Endothelial cell of umbilical vein (primary cell): ENCODE measurements at regions not wholly inside any gene's neighbourhood (a gene's known extent, or its start where the extent isn't known, plus 50 kb on each side); places are given as distances from the start of the nearest gene placed in this dataset.

Source experiments
- BruUV-seq: library from RNA; stranded (reverse); fragments of 400-500 nt; replicated peaks from 2 replicates; lab custom pipeline; 2021; lab: Mats Ljungman, UMichigan
- CTCF ChIA-PET: fragments of 300-600, 350-600 bp; sonication (Branson Sonifier 250); formaldehyde crosslinking; loops from one replicate; lab custom pipeline; 2021; ENCODE audit warnings: antibody characterized with exemption, inconsistent platforms; lab: Charles Lee
- POLR2A ChIA-PET: fragments of 300-600, 350-600 bp; sonication (Branson Sonifier 250); formaldehyde crosslinking; loops from one replicate; lab custom pipeline; 2021; ENCODE audit warnings: antibody characterized with exemption, inconsistent platforms; lab: Charles Lee
- DNase-seq: peaks from one replicate; pipeline ENCODE4 v3.0.0-alpha.2; 2011; ENCODE audit warnings: low read depth, low spot score
- FAIRE-seq: peaks from 2 replicates; lab custom pipeline; 2011; peaks lifted over from hg19 to GRCh38; lab: Jason Lieb, UNC
- H2AFZ ChIP-seq: 2 replicates; pipeline ENCODE4 v1.6.0; 2012; ENCODE audit warnings: low read depth, low read length, control low read depth, inconsistent platforms
- H3K27ac ChIP-seq: 2 replicates; pipeline ENCODE4 v1.5.1; 2011; ENCODE audit warnings: low read depth, mild to moderate bottlenecking, control low read depth, low read length, moderate library complexity; ENCODE audit not compliant: insufficient read depth
- H3K27me3 ChIP-seq, 2 experiments: 2 replicates each; pipeline versions ENCODE4 v1.6.0 to v1.6.1; 2011; ENCODE audit warnings: low read length in 2 of 2, mixed read lengths in 1 of 2; ENCODE audit not compliant: control insufficient read depth in 2 of 2, insufficient read depth in 2 of 2
- H3K36me3 ChIP-seq, 2 experiments: 2 replicates in 1 of 2; 3 replicates in 1 of 2; pipeline ENCODE4 v1.5.1; 2011; ENCODE audit warnings: low read length in 2 of 2, mild to moderate bottlenecking in 1 of 2, moderate library complexity in 1 of 2; ENCODE audit not compliant: control insufficient read depth in 2 of 2, insufficient read depth in 2 of 2; ENCODE audit errors: extremely low read depth in 1 of 2
- H3K4me1 ChIP-seq: 3 replicates; pipeline ENCODE4 v1.5.1; 2011; ENCODE audit warnings: mild to moderate bottlenecking, low read length; ENCODE audit not compliant: control insufficient read depth, insufficient read depth; ENCODE audit errors: extremely low read depth
- H3K4me2 ChIP-seq: 2 replicates; pipeline ENCODE4 v1.6.1; 2011; ENCODE audit warnings: low read length, control low read depth, mixed read lengths; ENCODE audit not compliant: insufficient read depth
- H3K4me3 ChIP-seq, 3 experiments: fragments of 200-600 bp in 1 of 3; sonication (generic), shearing (Covaris generic) in 1 of 3; replicated peaks in 1 of 3; 2 replicates each; pipeline ENCODE4 v1.5.1; 2011 to 2016; ENCODE audit warnings: control low read depth in 3 of 3, low read length in 3 of 3, mild to moderate bottlenecking in 2 of 3, inconsistent platforms in 1 of 3, low read depth in 1 of 3, moderate library complexity in 1 of 3; ENCODE audit not compliant: insufficient read depth in 1 of 3
- H3K79me2 ChIP-seq: 2 replicates; pipeline ENCODE4 v1.6.0; 2012; ENCODE audit warnings: low read length, inconsistent platforms; ENCODE audit not compliant: control insufficient read depth, insufficient read depth
- H3K9ac ChIP-seq: replicated peaks from 2 replicates; pipeline ENCODE3; 2011; ENCODE audit warnings: low read length, control low read depth; ENCODE audit not compliant: insufficient read depth; ENCODE audit errors: extremely low read depth
- H3K9me1 ChIP-seq: replicated peaks from 3 replicates; pipeline ENCODE4 v1.6.0; 2011; ENCODE audit warnings: mild to moderate bottlenecking, low read length; ENCODE audit not compliant: control insufficient read depth, insufficient read depth; ENCODE audit errors: extremely low read depth
- H3K9me3 ChIP-seq: replicated peaks from 2 replicates; pipeline ENCODE4 v1.5.1; 2012; ENCODE audit warnings: low read length, inconsistent platforms; ENCODE audit not compliant: control insufficient read depth, insufficient read depth
- H4K20me1 ChIP-seq: replicated peaks from 2 replicates; pipeline ENCODE3; 2011; ENCODE audit warnings: mild to moderate bottlenecking, low read length; ENCODE audit not compliant: control insufficient read depth, insufficient read depth; ENCODE audit errors: extremely low read depth
- CTCF ChIP-seq, 2 donors: IDR thresholded peaks; 1 replicate in 1 of 2; 2 replicates in 1 of 2; pipeline ENCODE4 v1.5.1; 2011; ENCODE audit warnings: low read length in 2 of 2, mild to moderate bottlenecking in 2 of 2, moderate library complexity in 2 of 2, control low read depth in 1 of 2, inconsistent platforms in 1 of 2, low read depth in 1 of 2; ENCODE audit not compliant: insufficient read depth in 1 of 2; ENCODE audit errors: extremely low read depth in 1 of 2
- EZH2 ChIP-seq: IDR thresholded peaks from 2 replicates; pipeline ENCODE4 v1.6.1; 2012; ENCODE audit warnings: borderline replicate concordance, low read depth, mild to moderate bottlenecking, moderate library complexity, low read length, inconsistent platforms; ENCODE audit not compliant: severe bottlenecking
- FOS ChIP-seq: IDR thresholded peaks from 2 replicates; pipeline ENCODE4 v1.6.1; 2011; ENCODE audit warnings: mild to moderate bottlenecking, low read length, moderate library complexity, borderline replicate concordance; ENCODE audit not compliant: insufficient read depth
- GATA2 ChIP-seq: IDR thresholded peaks from 2 replicates; pipeline ENCODE4 v1.7.0; 2011; ENCODE audit warnings: low read depth, mild to moderate bottlenecking, moderate library complexity, mixed read lengths, low read length; ENCODE audit not compliant: insufficient read length, insufficient read depth
- JUN ChIP-seq: IDR thresholded peaks from 2 replicates; pipeline ENCODE4 v1.6.1; 2011; ENCODE audit warnings: borderline replicate concordance, low read depth; ENCODE audit not compliant: insufficient read length, insufficient read depth
- MAX ChIP-seq: IDR thresholded peaks from 2 replicates; pipeline ENCODE4 v1.6.1; 2011; ENCODE audit not compliant: insufficient read depth, insufficient read length
- MYC ChIP-seq: IDR thresholded peaks from one replicate; pipeline ENCODE4 v1.6.1; 2011; ENCODE audit warnings: mild to moderate bottlenecking, low read depth, low read length
- POLR2A ChIP-seq: IDR thresholded peaks from 2 replicates; pipeline ENCODE4 v1.6.1; 2012; ENCODE audit warnings: low read depth, mild to moderate bottlenecking, control low read depth, low read length
- POLR2AphosphoS5 ChIP-seq: IDR thresholded peaks from 2 replicates; pipeline ENCODE4 v1.6.1; 2012; ENCODE audit warnings: low read depth, mild to moderate bottlenecking, control low read depth, low read length, moderate library complexity; ENCODE audit not compliant: insufficient read depth
- dilution Hi-C: fragments of 300-500 bp; cut with MboI; formaldehyde crosslinking; loops from one replicate; pipeline ENCODE4 v1.15.0; 2019; ENCODE audit warnings: low sequenced_read_pairs; ENCODE audit not compliant: extremely low pct_ligation_motif_present
- intact Hi-C: fragments of 100-400 bp; cut with micrococcal nuclease; formaldehyde crosslinking; loops from one replicate; pipeline ENCODE4 v1.10.0; 2022

DNA sequence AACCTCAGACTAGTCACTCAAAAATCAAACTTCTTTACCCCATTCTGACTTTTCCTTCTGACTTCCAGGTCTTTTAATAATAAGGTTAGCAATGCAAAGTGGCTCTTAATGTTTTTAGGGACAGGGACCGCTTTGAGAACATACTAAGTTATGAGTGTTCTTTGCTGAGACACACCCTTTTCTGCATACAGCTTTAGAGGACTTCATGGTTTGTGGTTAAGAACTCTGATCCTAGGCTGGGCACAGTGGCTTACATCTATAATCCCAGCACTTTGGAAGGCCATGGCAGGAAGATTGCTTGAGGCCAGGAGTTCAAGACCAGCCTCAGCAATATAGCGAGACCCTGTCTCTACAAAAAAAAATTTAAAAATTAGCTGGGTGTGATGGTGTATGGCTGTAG is 85.8 kb upstream of the CACNA2D3 start:
- no peak for TF ChIP-seq EZH2
- TF ChIP-seq MAX: no peak
- TF ChIP-seq POLR2A: no peak
- no peak for TF ChIP-seq GATA2
- no peak for TF ChIP-seq JUN
- no peak for TF ChIP-seq CTCF (IDR thresholded peaks at IDR 0.05; ENCODE audit: extremely low read depth in 1 of 2, insufficient read depth in 1 of 2, low read depth in 1 of 2, low read length in 2 of 2)
- no peak for TF ChIP-seq FOS
- no peak for TF ChIP-seq POLR2AphosphoS5
- no peak for TF ChIP-seq MYC
- Histone ChIP-seq H3K36me3 (no peaks in the 10 kb centered on the region), H3K79me2 (no peaks in the 10 kb centered on the region), H3K9me3 (peaks cover 3% of the 10 kb centered on the region), H3K4me3 (no peak overlapping the region), H3K4me2 (no peak overlapping the region), H3K9me1 (no peaks in the 10 kb centered on the region), H3K27me3 (no peaks in the 10 kb centered on the region), H3K4me1 (no peaks in the 10 kb centered on the region), H4K20me1 (no peaks in the 10 kb centered on the region), H3K27ac (no peak overlapping the region), H3K9ac (no peak overlapping the region), H2AFZ (no peak overlapping the region)
- DNase-seq (no peak), FAIRE-seq (no peak)
- no TSS peak for BruUV-seq
- dilution Hi-C loops (no loop called here), intact Hi-C loops (no loop called here)
- ChIA-PET POLR2A (no interaction called here), CTCF (no interaction called here)
